ENCODE measurements at regions not wholly inside any gene's neighbourhood (a gene's known extent, or its start where the extent isn't known, plus 50 kb on each side); places are given as distances from the start of the nearest gene placed in this dataset.

- TF ChIP-seq POLR2A (IDR thresholded peaks at IDR 0.05; ENCODE audit: low read depth, low read length): no peak
- no peak for TF ChIP-seq POLR2AphosphoS5 (IDR thresholded peaks at IDR 0.05; ENCODE audit: low read depth, low read length)
Measured at GRCh38 chr2:41410011-41410410, 637.8 kb upstream of the PKDCC start.
